CD4-positive, alpha-beta T cell treated with Interleukin-6 at 100 ng/mL for 8 hours (primary cell): ENCODE measurements at regions not wholly inside any gene's neighbourhood (a gene's known extent, or its start where the extent isn't known, plus 50 kb on each side); places are given as distances from the start of the nearest gene placed in this dataset.
"Not testable (repeated sequence)": the region's sequence is repeated elsewhere in the genome, so short reads cannot be mapped to it uniquely, and the experiment has no call there.

ENCODE experiments used
- DNase-seq: peaks from one replicate; pipeline ENCODE4 v3.0.0-alpha.2; 2020; ENCODE audit warnings: mixed read lengths, low spot score

- DNase-seq: no peak
Observed at GRCh38 chr14:37991027-37991426, 216.7 kb upstream of the SSTR1 start.

- no peak for DNase-seq
Observed at GRCh38 chr14:37992499-37992898, 215.2 kb upstream of the SSTR1 start.

- DNase-seq: no peak
Observed at GRCh38 chr14:37994846-37995372, 212.8 kb upstream of the SSTR1 start.

- no peak for DNase-seq
Observed at GRCh38 chr14:37997017-37997416, 210.7 kb upstream of the SSTR1 start.

GRCh38 chr14:38000340-38000739 is 207.4 kb upstream of the SSTR1 start:
- DNase-seq: no peak

- no peak for DNase-seq
Observed at GRCh38 chr14:38001501-38001900, 206.2 kb upstream of the SSTR1 start.

GRCh38 chr14:38003746-38004609 is 203.7 kb upstream of the SSTR1 start:
- no peak for DNase-seq

- DNase-seq: no peak
Observed at GRCh38 chr14:38004610-38004879, 203.2 kb upstream of the SSTR1 start.

- not testable (repeated sequence) for DNase-seq
Observed at GRCh38 chr14:38011156-38011555, 196.5 kb upstream of the SSTR1 start.

GRCh38 chr14:38012056-38012455 is 195.6 kb upstream of the SSTR1 start:
- DNase-seq: no peak

GRCh38 chr14:38016497-38016896 is 191.2 kb upstream of the SSTR1 start:
- DNase-seq: no peak

GRCh38 chr14:38021861-38022260 is 185.8 kb upstream of the SSTR1 start:
- DNase-seq: no peak

GRCh38 chr14:38022775-38023174 is 184.9 kb upstream of the SSTR1 start:
- DNase-seq: no peak

- DNase-seq: no peak
Observed at GRCh38 chr14:38038171-38038570, 169.5 kb upstream of the SSTR1 start.

GRCh38 chr14:38038986-38039385 is 168.7 kb upstream of the SSTR1 start:
- no peak for DNase-seq

GRCh38 chr14:38039496-38039895 is 168.2 kb upstream of the SSTR1 start:
- no peak for DNase-seq

GRCh38 chr14:38040411-38040810 is 167.3 kb upstream of the SSTR1 start:
- DNase-seq: no peak

- DNase-seq: no peak
Observed at GRCh38 chr14:38042322-38042721, 165.4 kb upstream of the SSTR1 start.

- DNase-seq: no peak
Observed at GRCh38 chr14:38044710-38045109, 163.0 kb upstream of the SSTR1 start.

GRCh38 chr14:38045461-38045860 is 162.2 kb upstream of the SSTR1 start:
- DNase-seq: no peak

- DNase-seq: no peak
Observed at GRCh38 chr14:38046160-38046559, 161.5 kb upstream of the SSTR1 start.

- no peak for DNase-seq
Observed at GRCh38 chr14:38047195-38047902, 160.4 kb upstream of the SSTR1 start.

GRCh38 chr14:38053666-38054065 is 154.0 kb upstream of the SSTR1 start:
- DNase-seq: no peak
